Ishikawa (cell line): ENCODE measurements at regions not wholly inside any gene's neighbourhood (a gene's known extent, or its start where the extent isn't known, plus 50 kb on each side); places are given as distances from the start of the nearest gene placed in this dataset.

ENCODE experiments used
- CEBPB ChIP-seq: IDR thresholded peaks from 2 replicates; pipeline ENCODE4 v1.6.1; 2012
- CREB1 ChIP-seq: IDR thresholded peaks from 2 replicates; pipeline ENCODE4 v1.6.1; 2012; ENCODE audit warnings: low read depth
- EGR1 ChIP-seq: IDR thresholded peaks from 2 replicates; pipeline ENCODE4 v1.6.1; 2012
- EP300 ChIP-seq: IDR thresholded peaks from 2 replicates; pipeline ENCODE4 v1.6.1; 2012; ENCODE audit warnings: borderline replicate concordance
- FOXM1 ChIP-seq: IDR thresholded peaks from 2 replicates; pipeline ENCODE4 v1.6.1; 2012; ENCODE audit warnings: low read depth, borderline replicate concordance
- MAX ChIP-seq: IDR thresholded peaks from 2 replicates; pipeline ENCODE4 v1.6.1; 2012
- NFIC ChIP-seq: IDR thresholded peaks from 2 replicates; pipeline ENCODE4 v1.6.1; 2012
- RAD21 ChIP-seq: IDR thresholded peaks from 2 replicates; pipeline ENCODE4 v1.6.1; 2012; ENCODE audit warnings: low read depth
- REST ChIP-seq: IDR thresholded peaks from 2 replicates; pipeline ENCODE4 v1.6.1; 2012; ENCODE audit warnings: low read depth, mild to moderate bottlenecking
- TAF1 ChIP-seq: IDR thresholded peaks from 2 replicates; pipeline ENCODE4 v1.6.1; 2012; ENCODE audit warnings: low read depth, mild to moderate bottlenecking
- TCF12 ChIP-seq: IDR thresholded peaks from 2 replicates; pipeline ENCODE4 v1.6.1; 2012; ENCODE audit warnings: low read depth
- TEAD4 ChIP-seq: IDR thresholded peaks from 2 replicates; pipeline ENCODE4 v1.6.1; 2012
- USF1 ChIP-seq: IDR thresholded peaks from 2 replicates; pipeline ENCODE4 v1.6.1; 2012
- YY1 ChIP-seq: IDR thresholded peaks from 2 replicates; pipeline ENCODE4 v1.6.1; 2012; ENCODE audit warnings: low read depth
- ZBTB7A ChIP-seq: IDR thresholded peaks from 2 replicates; pipeline ENCODE4 v1.6.1; 2012; ENCODE audit warnings: low read depth

DNA sequence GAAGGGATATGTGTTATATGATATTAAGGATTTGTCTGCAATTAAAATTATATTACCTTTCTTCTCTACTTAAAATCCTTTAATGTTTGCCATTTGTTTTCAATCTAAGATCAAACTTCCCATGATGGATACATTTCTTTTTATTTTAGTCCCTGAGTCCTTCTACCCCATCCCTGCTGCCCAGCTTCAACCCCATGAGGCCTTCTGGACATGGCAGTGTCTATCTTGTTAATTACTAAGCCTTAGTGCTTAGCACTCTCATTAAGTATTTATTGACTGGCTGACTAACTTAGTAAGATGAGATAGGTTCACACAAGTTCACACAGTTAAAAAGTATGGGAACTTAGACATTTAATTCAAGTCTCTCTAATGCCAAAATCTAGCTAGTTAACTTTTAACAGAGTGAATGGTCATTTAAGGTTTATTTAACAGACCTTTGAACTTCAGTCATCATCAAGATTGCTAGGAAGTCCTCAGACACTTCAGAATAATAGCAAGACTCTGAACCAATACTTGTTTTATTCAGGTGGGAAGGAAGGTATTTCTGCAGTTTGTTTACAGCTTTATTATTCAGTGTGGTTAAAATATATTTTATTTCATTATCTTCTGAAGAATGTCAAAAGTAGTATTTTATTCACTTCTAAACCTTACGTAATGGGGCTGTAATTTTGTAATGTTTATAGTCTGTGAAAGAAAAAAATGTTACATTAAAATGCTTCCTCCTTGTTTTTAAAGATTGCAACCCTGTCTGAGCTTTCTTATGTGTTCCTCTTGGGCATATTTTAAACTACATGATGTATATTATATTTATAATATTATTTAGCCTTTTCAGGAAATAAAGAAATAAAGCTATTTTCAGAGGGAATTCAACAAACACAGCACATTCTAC is 848.9 kb downstream of the REEP3 start:
- TF ChIP-seq EGR1: no peak
- TF ChIP-seq YY1: no peak
- TF ChIP-seq FOXM1: no peak
- no peak for TF ChIP-seq USF1
- TF ChIP-seq EP300: no peak
- no peak for TF ChIP-seq RAD21
- TF ChIP-seq TEAD4: no peak
- TF ChIP-seq TAF1: no peak
- no peak for TF ChIP-seq TCF12

DNA sequence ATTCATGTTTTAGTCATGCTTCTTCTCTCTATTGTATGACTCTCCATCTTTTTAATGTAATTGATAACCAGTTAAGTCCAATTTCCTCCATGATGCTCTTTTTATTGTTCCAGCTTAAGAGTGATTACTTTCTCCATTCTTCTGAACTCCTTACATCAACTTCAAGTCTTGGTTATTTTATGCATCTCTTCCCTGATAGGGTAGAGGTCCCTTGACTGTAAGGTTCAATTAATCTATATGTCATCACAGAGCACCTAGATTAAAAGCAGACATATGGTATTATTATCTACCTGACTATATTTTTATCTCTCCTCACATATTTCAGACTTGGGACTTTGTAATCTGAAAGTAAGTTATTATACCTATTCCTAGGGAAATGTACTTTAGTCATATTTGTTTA is 853.1 kb downstream of the REEP3 start:
- TF ChIP-seq CREB1 (no peak), EP300 (no peak), EGR1 (no peak), REST (no peak), TEAD4 (no peak), TAF1 (no peak), RAD21 (no peak), ZBTB7A (no peak), YY1 (no peak), USF1 (no peak), MAX (no peak), FOXM1 (no peak), TCF12 (no peak)

GRCh38 chr10:64376167-64376566 is 855.0 kb downstream of the REEP3 start:
- TF ChIP-seq CREB1 (no peak), RAD21 (no peak), CEBPB (no peak), REST (no peak), ZBTB7A (no peak), TAF1 (no peak), FOXM1 (no peak), NFIC (no peak), EP300 (no peak), YY1 (no peak), USF1 (no peak), MAX (no peak), EGR1 (no peak)

- TF ChIP-seq REST: no peak
- no peak for TF ChIP-seq USF1
- TF ChIP-seq CEBPB: no peak
- no peak for TF ChIP-seq CREB1
- TF ChIP-seq TEAD4: no peak
- no peak for TF ChIP-seq RAD21
- TF ChIP-seq NFIC: no peak
- TF ChIP-seq TAF1: no peak
- TF ChIP-seq EGR1: no peak
- TF ChIP-seq ZBTB7A: no peak
- no peak for TF ChIP-seq TCF12
- no peak for TF ChIP-seq YY1
- no peak for TF ChIP-seq FOXM1
Measured at GRCh38 chr10:64379898-64380297, 858.7 kb downstream of the REEP3 start.
